ENCODE measurements at regions not wholly inside any gene's neighbourhood (a gene's known extent, or its start where the extent isn't known, plus 50 kb on each side); places are given as distances from the start of the nearest gene placed in this dataset.

DNA sequence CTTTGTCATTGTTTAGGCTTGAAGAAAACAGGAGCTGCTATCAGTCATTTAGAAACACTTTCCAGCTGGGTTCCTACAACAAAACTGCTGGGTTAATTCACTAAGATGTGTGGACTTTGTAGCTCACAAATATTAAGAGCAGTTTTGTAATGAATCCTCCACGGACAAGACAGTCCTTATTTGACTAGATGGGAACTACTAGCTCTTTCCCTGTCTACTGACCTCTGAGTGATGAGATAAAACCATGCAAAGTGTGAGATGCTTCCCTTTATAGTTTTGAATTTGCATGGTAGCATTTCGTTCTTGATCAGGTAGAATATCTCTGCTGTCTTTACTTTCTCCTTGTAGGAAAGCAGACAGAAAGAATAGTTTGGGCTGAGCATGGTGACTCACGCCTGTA, 72.9 kb upstream of the STXBP6 start:
- no peak for DNase-seq (ENCODE audit: low spot score in 2 of 2)
- TF ChIP-seq, protein P1, sequence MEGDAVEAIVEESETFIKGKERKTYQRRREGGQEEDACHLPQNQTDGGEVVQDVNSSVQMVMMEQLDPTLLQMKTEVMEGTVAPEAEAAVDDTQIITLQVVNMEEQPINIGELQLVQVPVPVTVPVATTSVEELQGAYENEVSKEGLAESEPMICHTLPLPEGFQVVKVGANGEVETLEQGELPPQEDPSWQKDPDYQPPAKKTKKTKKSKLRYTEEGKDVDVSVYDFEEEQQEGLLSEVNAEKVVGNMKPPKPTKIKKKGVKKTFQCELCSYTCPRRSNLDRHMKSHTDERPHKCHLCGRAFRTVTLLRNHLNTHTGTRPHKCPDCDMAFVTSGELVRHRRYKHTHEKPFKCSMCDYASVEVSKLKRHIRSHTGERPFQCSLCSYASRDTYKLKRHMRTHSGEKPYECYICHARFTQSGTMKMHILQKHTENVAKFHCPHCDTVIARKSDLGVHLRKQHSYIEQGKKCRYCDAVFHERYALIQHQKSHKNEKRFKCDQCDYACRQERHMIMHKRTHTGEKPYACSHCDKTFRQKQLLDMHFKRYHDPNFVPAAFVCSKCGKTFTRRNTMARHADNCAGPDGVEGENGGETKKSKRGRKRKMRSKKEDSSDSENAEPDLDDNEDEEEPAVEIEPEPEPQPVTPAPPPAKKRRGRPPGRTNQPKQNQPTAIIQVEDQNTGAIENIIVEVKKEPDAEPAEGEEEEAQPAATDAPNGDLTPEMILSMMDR (IDR thresholded peaks at IDR 0.05): no peak
- TF ChIP-seq POLR2A (IDR thresholded peaks at IDR 0.05): no peak
- 90 to 92% methylated on average over 3 of the region's 3 CpGs for WGBS, 2 donors
- intact Hi-C loops (cut with DNase I; ENCODE audit: low total_unique reads): no loop called here
- no peak overlapping the region for H3K4me3 ChIP-seq (ENCODE audit: low read depth, poor library complexity, severe bottlenecking)

DNA sequence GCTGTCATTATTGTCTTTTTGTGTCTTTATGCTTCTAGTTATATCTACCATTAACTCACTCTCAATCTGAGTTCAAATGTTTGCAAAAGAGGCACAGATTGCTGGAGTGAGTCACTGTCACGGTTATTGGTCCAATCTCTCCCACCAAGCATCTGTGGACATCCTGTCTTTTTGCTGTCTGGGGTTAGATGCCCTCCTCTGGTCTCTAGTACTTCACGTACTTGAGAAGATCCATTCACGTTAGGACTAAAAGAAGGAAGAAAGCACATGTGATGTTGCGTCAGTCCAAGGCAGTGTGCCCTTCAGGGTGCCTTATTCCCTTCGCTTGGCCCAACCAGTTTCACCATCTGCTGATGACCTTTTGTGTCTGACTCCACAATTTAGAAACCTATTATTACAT, 72.3 kb upstream of the STXBP6 start:
- TF ChIP-seq POLR2A (IDR thresholded peaks at IDR 0.05): no peak
- WGBS, 2 donors: 76% methylated on average over 5 of the region's 5 CpGs
- H3K4me3 ChIP-seq (ENCODE audit: low read depth, poor library complexity, severe bottlenecking): no peak overlapping the region
- intact Hi-C loops (cut with DNase I; ENCODE audit: low total_unique reads): no loop called here
- peak in 1 of 2 donors; percentile 25 for DNase-seq (ENCODE audit: low spot score in 2 of 2)

DNA sequence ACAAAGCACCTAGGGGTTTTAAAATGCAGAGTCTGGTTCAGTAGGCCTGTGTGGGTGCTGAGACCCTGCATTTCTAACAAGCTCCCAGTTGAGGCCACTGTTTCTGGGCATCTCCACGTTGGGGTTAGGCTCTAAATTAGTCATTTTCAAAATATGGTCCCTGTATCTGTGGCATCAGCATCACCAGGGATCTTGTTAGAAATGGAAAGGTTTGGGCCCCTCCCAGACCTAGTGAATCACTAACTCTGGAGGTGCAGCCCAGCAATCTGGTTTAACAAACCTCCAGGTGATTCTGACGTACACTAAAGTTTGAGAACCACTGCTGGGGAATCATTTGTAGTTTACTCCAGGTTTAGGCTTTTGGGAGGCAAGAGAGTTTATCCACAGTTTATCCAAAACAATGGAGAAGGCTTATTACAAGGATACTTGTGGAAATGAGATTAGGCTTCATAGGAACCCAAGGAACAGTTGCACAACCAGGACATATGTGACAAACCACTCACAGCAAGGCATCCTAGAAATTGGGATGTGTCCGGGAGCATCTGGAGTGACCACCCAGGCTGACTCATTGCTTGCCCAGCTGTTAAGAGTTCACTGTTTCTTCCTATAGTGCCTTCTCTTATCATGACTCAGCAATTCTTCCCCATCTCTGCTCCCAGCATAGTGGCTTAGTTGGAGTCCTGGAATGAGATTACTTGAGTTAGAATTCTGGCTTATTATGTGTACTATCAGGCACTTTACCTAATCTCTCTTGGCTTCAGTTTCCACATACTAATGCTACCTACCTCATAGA, 71.6 kb upstream of the STXBP6 start:
- TF ChIP-seq, protein P1 (IDR thresholded peaks at IDR 0.05): no peak
- TF ChIP-seq POLR2A (IDR thresholded peaks at IDR 0.05): no peak
- no peak overlapping the region for H3K4me3 ChIP-seq (ENCODE audit: low read depth, poor library complexity, severe bottlenecking)
- intact Hi-C loops (cut with DNase I; ENCODE audit: low total_unique reads): no loop called here
- WGBS, 2 donors: 58 to 61% methylated on average over 3 of the region's 3 CpGs
- DNase-seq (ENCODE audit: low spot score in 2 of 2): peak in 1 of 2 donors; percentile 27

DNA sequence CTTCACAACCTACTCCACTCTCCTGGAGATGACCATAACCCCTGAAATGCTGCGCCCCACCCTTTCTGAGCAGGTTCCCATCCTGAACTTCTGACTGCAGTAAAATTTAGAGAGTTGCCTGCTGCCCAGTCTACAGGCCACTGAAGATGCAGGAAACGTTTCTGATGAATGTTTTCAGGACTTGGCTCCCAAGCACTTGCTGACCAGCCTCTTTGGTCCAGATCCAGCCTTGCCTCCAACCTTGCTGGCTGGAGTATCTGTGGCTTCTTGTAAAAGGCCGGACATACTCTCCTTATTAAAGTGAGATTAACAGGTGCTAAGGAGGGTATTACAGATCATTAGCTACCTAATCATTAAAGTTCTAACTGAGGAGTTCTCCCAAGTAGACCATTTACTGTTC, 70.3 kb upstream of the STXBP6 start:
- TF ChIP-seq POLR2A (IDR thresholded peaks at IDR 0.05): no peak
- TF ChIP-seq, protein P1 (IDR thresholded peaks at IDR 0.05): no peak
- DNase-seq (ENCODE audit: low spot score in 2 of 2): no peak
- 70 to 71% methylated on average over 3 of the region's 3 CpGs for WGBS, 2 donors
- intact Hi-C loops (cut with DNase I; ENCODE audit: low total_unique reads): no loop called here
- no peak overlapping the region for H3K4me3 ChIP-seq (ENCODE audit: low read depth, poor library complexity, severe bottlenecking)

DNA sequence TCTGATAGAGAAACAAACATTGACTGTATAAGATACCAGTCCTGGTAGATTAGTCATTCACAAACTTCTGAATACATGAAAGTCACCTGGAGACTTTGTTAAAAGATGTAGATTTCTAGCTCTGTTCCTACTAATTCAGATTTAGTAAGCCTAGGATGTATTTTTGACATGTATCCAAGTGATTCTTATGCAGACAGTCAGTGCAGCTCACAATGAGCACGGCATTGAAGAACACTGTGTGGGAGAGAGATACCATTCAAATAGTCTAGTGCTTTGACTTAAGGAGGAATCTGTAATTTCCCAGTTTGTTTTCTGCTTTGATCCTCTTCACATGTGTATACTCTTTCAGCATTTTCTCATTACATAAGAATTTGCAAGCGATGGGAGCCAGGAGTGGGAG, 68.7 kb upstream of the STXBP6 start:
- intact Hi-C loops (cut with DNase I; ENCODE audit: low total_unique reads): no loop called here
- H3K4me3 ChIP-seq (ENCODE audit: low read depth, poor library complexity, severe bottlenecking): no peak overlapping the region
- no peak for DNase-seq (ENCODE audit: low spot score in 2 of 2)
- TF ChIP-seq, protein P1 (IDR thresholded peaks at IDR 0.05): no peak
- no peak for TF ChIP-seq POLR2A (IDR thresholded peaks at IDR 0.05)
- 53 to 67% methylated on average over 2 of the region's 2 CpGs for WGBS, 2 donors

DNA sequence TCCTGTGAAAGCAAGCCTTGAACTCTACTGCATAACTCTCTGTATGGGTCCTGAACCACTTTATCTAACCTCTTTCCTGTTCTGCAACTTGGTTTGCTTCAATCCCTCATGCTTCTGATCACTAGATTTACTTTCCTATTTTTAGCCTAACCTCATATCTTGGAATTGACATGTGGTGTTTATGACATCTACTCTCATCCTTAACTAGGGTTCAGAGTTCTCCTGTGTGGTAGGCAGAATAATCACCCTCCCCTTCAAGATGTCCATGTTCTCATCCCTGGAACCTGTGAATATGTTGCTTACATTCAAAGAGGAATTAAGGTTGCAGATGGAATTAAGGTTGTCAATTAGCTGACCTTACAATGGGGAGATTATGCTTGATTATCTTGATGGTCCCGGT, 67.4 kb upstream of the STXBP6 start:
- intact Hi-C loops (cut with DNase I; ENCODE audit: low total_unique reads): no loop called here
- no peak for TF ChIP-seq POLR2A (IDR thresholded peaks at IDR 0.05)
- TF ChIP-seq, protein P1 (IDR thresholded peaks at IDR 0.05): no peak
- H3K4me3 ChIP-seq (ENCODE audit: low read depth, poor library complexity, severe bottlenecking): no peak overlapping the region
- no peak for DNase-seq (ENCODE audit: low spot score in 2 of 2)
- WGBS, 2 donors: 97 to 100% methylated on average over 1 of the region's 1 CpG

Data from lower leg skin (tissue), 4 donors.